SJCRH30 (cell line): ENCODE measurements at regions not wholly inside any gene's neighbourhood (a gene's known extent, or its start where the extent isn't known, plus 50 kb on each side); places are given as distances from the start of the nearest gene placed in this dataset.
"Not testable (repeated sequence)": the region's sequence is repeated elsewhere in the genome, so short reads cannot be mapped to it uniquely, and the experiment has no call there.

ENCODE experiments used
- DNase-seq, 2 experiments: peaks; one replicate each; pipeline ENCODE4 v3.0.0-alpha.2; 2015 to 2020
- H3K27ac ChIP-seq: fragments of 250-450 bp; sonication (Bioruptor Pico); 2 replicates; pipeline ENCODE4 v1.5.1; 2020; ENCODE audit warnings: mild to moderate bottlenecking, moderate library complexity
- H3K27me3 ChIP-seq: fragments of 250-450 bp; sonication (Bioruptor Pico); 2 replicates; pipeline ENCODE4 v1.5.1; 2020; ENCODE audit warnings: mild to moderate bottlenecking, moderate library complexity
- H3K36me3 ChIP-seq: fragments of 250-450 bp; sonication (Bioruptor Pico); 2 replicates; pipeline ENCODE4 v1.5.1; 2020; ENCODE audit warnings: mild to moderate bottlenecking, moderate library complexity
- H3K4me1 ChIP-seq: fragments of 250-450 bp; sonication (Bioruptor Pico); 2 replicates; pipeline ENCODE4 v1.5.1; 2020; ENCODE audit warnings: mild to moderate bottlenecking, moderate library complexity
- H3K4me3 ChIP-seq: fragments of 250-450 bp; sonication (Bioruptor Pico); 2 replicates; pipeline ENCODE4 v1.5.1; 2020; ENCODE audit warnings: mild to moderate bottlenecking, moderate library complexity
- H3K9me3 ChIP-seq: fragments of 250-450 bp; sonication (Bioruptor Pico); replicated peaks from 2 replicates; pipeline ENCODE4 v1.5.1; 2020; ENCODE audit warnings: mild to moderate bottlenecking, moderate library complexity

- Histone ChIP-seq H3K27me3 (no peaks in the 10 kb centered on the region), H3K27ac (no peak overlapping the region), H3K4me3 (no peak overlapping the region), H3K4me1 (no peaks in the 10 kb centered on the region), H3K36me3 (no peaks in the 10 kb centered on the region), H3K9me3 (no peaks in the 10 kb centered on the region)
- peak; percentile 19 to 45 for DNase-seq
These were observed 133.0 kb upstream of the TMLHE start for GRCh38 chrX:155745792-155746191.

- no peak overlapping the region for H3K4me3 ChIP-seq
- no peaks in the 10 kb centered on the region for H3K9me3 ChIP-seq
- H3K36me3 ChIP-seq: no peaks in the 10 kb centered on the region
- no peaks in the 10 kb centered on the region for H3K4me1 ChIP-seq
- H3K27me3 ChIP-seq: no peaks in the 10 kb centered on the region
- DNase-seq: no peak
- no peak overlapping the region for H3K27ac ChIP-seq
These were observed 131.8 kb upstream of the TMLHE start for GRCh38 chrX:155744534-155744933.

GRCh38 chrX:155728335-155728734, 115.6 kb upstream of the TMLHE start:
- H3K9me3 ChIP-seq, H3K4me3 ChIP-seq, H3K36me3 ChIP-seq, H3K27ac ChIP-seq, H3K27me3 ChIP-seq, H3K4me1 ChIP-seq, DNase-seq: not testable (repeated sequence)

- Histone ChIP-seq H3K36me3 (no peaks in the 10 kb centered on the region), H3K4me1 (no peaks in the 10 kb centered on the region), H3K27ac (no peak overlapping the region), H3K9me3 (no peaks in the 10 kb centered on the region), H3K4me3 (no peak overlapping the region), H3K27me3 (no peaks in the 10 kb centered on the region)
- DNase-seq: no peak
These were observed 106.3 kb upstream of the TMLHE start for GRCh38 chrX:155718972-155719586.

- no peaks in the 10 kb centered on the region for H3K4me1 ChIP-seq
- no peaks in the 10 kb centered on the region for H3K36me3 ChIP-seq
- H3K27ac ChIP-seq: no peak overlapping the region
- H3K27me3 ChIP-seq: no peaks in the 10 kb centered on the region
- H3K4me3 ChIP-seq: no peak overlapping the region
- no peaks in the 10 kb centered on the region for H3K9me3 ChIP-seq
- no peak for DNase-seq
These were observed 102.4 kb upstream of the TMLHE start for GRCh38 chrX:155715141-155715540.

- no peaks in the 10 kb centered on the region for H3K9me3 ChIP-seq
- DNase-seq: no peak
- no peak overlapping the region for H3K27ac ChIP-seq
- no peak overlapping the region for H3K4me3 ChIP-seq
- H3K36me3 ChIP-seq: no peaks in the 10 kb centered on the region
- H3K4me1 ChIP-seq: no peaks in the 10 kb centered on the region
- H3K27me3 ChIP-seq: no peaks in the 10 kb centered on the region
These were observed 82.7 kb upstream of the TMLHE start for GRCh38 chrX:155695419-155695818.

GRCh38 chrX:155694649-155695048, 81.9 kb upstream of the TMLHE start:
- H3K4me3 ChIP-seq: no peak overlapping the region
- DNase-seq: no peak
- H3K36me3 ChIP-seq: no peaks in the 10 kb centered on the region
- H3K27me3 ChIP-seq: no peaks in the 10 kb centered on the region
- H3K4me1 ChIP-seq: no peaks in the 10 kb centered on the region
- H3K9me3 ChIP-seq: no peaks in the 10 kb centered on the region
- no peak overlapping the region for H3K27ac ChIP-seq

GRCh38 chrX:155682834-155683233, 70.1 kb upstream of the TMLHE start:
- DNase-seq: no peak
- Histone ChIP-seq H3K4me1 (no peaks in the 10 kb centered on the region), H3K4me3 (no peak overlapping the region), H3K27ac (no peak overlapping the region), H3K36me3 (no peaks in the 10 kb centered on the region), H3K27me3 (no peaks in the 10 kb centered on the region), H3K9me3 (no peaks in the 10 kb centered on the region)

- Histone ChIP-seq H3K4me3 (no peak overlapping the region), H3K36me3 (no peaks in the 10 kb centered on the region), H3K27ac (no peak overlapping the region), H3K9me3 (no peaks in the 10 kb centered on the region), H3K4me1 (no peaks in the 10 kb centered on the region), H3K27me3 (no peaks in the 10 kb centered on the region)
- no peak for DNase-seq
These were observed 67.0 kb upstream of the TMLHE start for GRCh38 chrX:155679715-155680114.

GRCh38 chrX:155673338-155673737, 60.6 kb upstream of the TMLHE start:
- Histone ChIP-seq H3K9me3 (no peaks in the 10 kb centered on the region), H3K27ac (no peak overlapping the region), H3K36me3 (no peaks in the 10 kb centered on the region), H3K4me1 (no peaks in the 10 kb centered on the region), H3K27me3 (no peaks in the 10 kb centered on the region), H3K4me3 (no peak overlapping the region)
- no peak for DNase-seq

- Histone ChIP-seq H3K4me1 (no peaks in the 10 kb centered on the region), H3K36me3 (no peaks in the 10 kb centered on the region), H3K4me3 (no peak overlapping the region), H3K27me3 (no peaks in the 10 kb centered on the region), H3K27ac (no peak overlapping the region), H3K9me3 (no peaks in the 10 kb centered on the region)
- no peak for DNase-seq
These were observed 54.0 kb upstream of the TMLHE start for GRCh38 chrX:155666741-155667140.
